ENCODE measurements at regions not wholly inside any gene's neighbourhood (a gene's known extent, or its start where the extent isn't known, plus 50 kb on each side); places are given as distances from the start of the nearest gene placed in this dataset.

DNA sequence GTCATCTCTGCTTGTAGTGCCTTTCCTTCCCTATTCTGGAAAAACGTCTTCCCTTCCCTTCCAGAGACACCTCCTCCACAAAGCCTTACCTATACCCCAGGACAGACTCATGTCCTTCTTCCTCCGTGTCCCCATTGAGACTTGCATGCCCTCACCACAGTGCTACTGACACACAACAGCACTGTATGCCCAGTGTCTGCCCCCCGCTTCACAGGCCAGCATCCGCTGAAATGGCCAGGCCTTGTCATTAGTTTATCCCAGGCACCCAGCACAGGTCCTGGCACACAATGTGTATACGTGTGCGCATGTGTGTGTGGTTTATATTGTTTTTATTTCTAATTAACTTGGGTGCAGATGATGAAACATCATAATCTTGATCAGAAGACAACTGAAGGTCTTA lies 130.1 kb upstream of the CCL2 start:
- TF ChIP-seq, protein P1, sequence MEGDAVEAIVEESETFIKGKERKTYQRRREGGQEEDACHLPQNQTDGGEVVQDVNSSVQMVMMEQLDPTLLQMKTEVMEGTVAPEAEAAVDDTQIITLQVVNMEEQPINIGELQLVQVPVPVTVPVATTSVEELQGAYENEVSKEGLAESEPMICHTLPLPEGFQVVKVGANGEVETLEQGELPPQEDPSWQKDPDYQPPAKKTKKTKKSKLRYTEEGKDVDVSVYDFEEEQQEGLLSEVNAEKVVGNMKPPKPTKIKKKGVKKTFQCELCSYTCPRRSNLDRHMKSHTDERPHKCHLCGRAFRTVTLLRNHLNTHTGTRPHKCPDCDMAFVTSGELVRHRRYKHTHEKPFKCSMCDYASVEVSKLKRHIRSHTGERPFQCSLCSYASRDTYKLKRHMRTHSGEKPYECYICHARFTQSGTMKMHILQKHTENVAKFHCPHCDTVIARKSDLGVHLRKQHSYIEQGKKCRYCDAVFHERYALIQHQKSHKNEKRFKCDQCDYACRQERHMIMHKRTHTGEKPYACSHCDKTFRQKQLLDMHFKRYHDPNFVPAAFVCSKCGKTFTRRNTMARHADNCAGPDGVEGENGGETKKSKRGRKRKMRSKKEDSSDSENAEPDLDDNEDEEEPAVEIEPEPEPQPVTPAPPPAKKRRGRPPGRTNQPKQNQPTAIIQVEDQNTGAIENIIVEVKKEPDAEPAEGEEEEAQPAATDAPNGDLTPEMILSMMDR (IDR thresholded peaks at IDR 0.05), result no peak
- TF ChIP-seq POLR2A (IDR thresholded peaks at IDR 0.05), result no peak
